Right lobe of liver (tissue), 6 donors: ENCODE measurements at regions not wholly inside any gene's neighbourhood (a gene's known extent, or its start where the extent isn't known, plus 50 kb on each side); places are given as distances from the start of the nearest gene placed in this dataset.
"Not testable (repeated sequence)": the region's sequence is repeated elsewhere in the genome, so short reads cannot be mapped to it uniquely, and the experiment has no call there.

Source experiments
- ATAC-seq, 4 donors: fragments of 200-7000 bp; cut with Tn5 transposase; one replicate each; pipeline ENCODE4 v1.9.1; 2020; ENCODE audit warnings: mild to moderate bottlenecking in 4 of 4, moderate library complexity in 4 of 4
- DNase-seq, 3 donors: peaks; one replicate each; pipeline ENCODE4 v3.0.0-alpha.2; 2020
- H3K27ac ChIP-seq, 3 donors: fragments of 200-600 bp; one replicate each; pipeline ENCODE4 v1.8.0; 2022
- H3K27me3 ChIP-seq, 2 donors: fragments of 200-600 bp; one replicate each; pipeline ENCODE4 v1.8.0; 2022
- H3K36me3 ChIP-seq, 4 donors: fragments of 200-600 bp; sonication (generic) in 1 of 4; one replicate each; pipeline versions ENCODE4 v1.5.1 to v1.8.0; 2017 to 2022; ENCODE audit warnings: control low read depth in 1 of 4
- H3K4me1 ChIP-seq, 4 donors: fragments of 200-600 bp; sonication (generic) in 1 of 4; one replicate each; pipeline versions ENCODE4 v1.5.1 to v1.8.0; 2017 to 2022; ENCODE audit warnings: control low read depth in 1 of 4
- H3K4me3 ChIP-seq, 3 donors: fragments of 200-600 bp; one replicate each; pipeline ENCODE4 v1.8.0; 2022
- H3K9me3 ChIP-seq, 4 donors: fragments of 200-600 bp; sonication (generic) in 1 of 4; one replicate each; pipeline versions ENCODE4 v1.5.1 to v1.8.0; 2017 to 2022; ENCODE audit warnings: control low read depth in 1 of 4
- CTCF ChIP-seq, 4 donors: fragments of 200-600 bp in 3 of 4; fragments of 450-650 bp in 1 of 4; IDR thresholded peaks; one replicate each; pipeline versions ENCODE4 v1.5.1 to v1.8.0; 2016 to 2022; ENCODE audit warnings: antibody characterized with exemption in 4 of 4, mild to moderate bottlenecking in 2 of 4
- POLR2A ChIP-seq: fragments of 450-650 bp; IDR thresholded peaks from one replicate; pipeline ENCODE4 v1.6.1; 2017; ENCODE audit warnings: antibody characterized with exemption, mild to moderate bottlenecking
- WGBS: methylation state at CpG from one replicate; pipeline ENCODE4 v1.1.6; 2018; ENCODE audit warnings: low coverage, low lambda C conversion rate; ENCODE audit not compliant: insufficient coverage; ENCODE audit errors: missing lambda C conversion rate; 5-methylcytosine and 5-hydroxymethylcytosine counted together
- intact Hi-C, 2 donors: fragments of 100-400 bp; cut with DNase I; formaldehyde crosslinking; loops; one replicate each; pipeline versions ENCODE4 v1.11.2 to v1.14.1; 2022
- donor health status: DM: no; HTN: yes; CAD: no.
- donor health status: DM: no; HTN: no; CAD: no.
- donor health status: DM: no; HTN: no; CAD: no.
- donor health status: DM: no; HTN: yes; CAD: no.
- donor health status: DM: no; HTN: yes; CAD: no.

GRCh38 chr14:105646175-105646574, 119.8 kb downstream of the TMEM121 start:
- Histone ChIP-seq H3K36me3 (no peaks in the 10 kb centered on the region), H3K4me3 (no peak overlapping the region), H3K9me3 (no peaks in the 10 kb centered on the region), H3K27ac (no peak overlapping the region), H3K4me1 (peaks cover 0 to 3% (median 0%) of the 10 kb centered on the region in 4 donors), H3K27me3 (no peaks in the 10 kb centered on the region)
- no CpG with 5 or more reads among the region's 5 CpGs for WGBS
- no peak for TF ChIP-seq POLR2A
- TF ChIP-seq CTCF (IDR thresholded peaks at IDR 0.05) = no peak
- peak; percentile 88 to 94 (median 90) for ATAC-seq
- peak; percentile 76 to 93 (median 82) for DNase-seq
- intact Hi-C loops = no loop called here

GRCh38 chr14:105646711-105647281, 120.4 kb downstream of the TMEM121 start:
- H3K27ac ChIP-seq, H3K27me3 ChIP-seq, intact Hi-C loops, ATAC-seq, H3K36me3 ChIP-seq, H3K4me3 ChIP-seq, H3K9me3 ChIP-seq, H3K4me1 ChIP-seq: not testable (repeated sequence)
- 56% methylated on average over 7 of the region's 7 CpGs for WGBS
- peak in 1 of 3 donors; percentile 27 for DNase-seq

- WGBS = 65% methylated on average over 6 of the region's 7 CpGs
- intact Hi-C loops = not testable (repeated sequence)
Measured at GRCh38 chr14:105647426-105647783, 121.0 kb downstream of the TMEM121 start.

GRCh38 chr14:105647784-105648608, 121.6 kb downstream of the TMEM121 start:
- ATAC-seq (no peak), DNase-seq (no peak)
- no peaks in the 10 kb centered on the region for H3K9me3 ChIP-seq
- 58% methylated on average over 7 of the region's 30 CpGs for WGBS
- no peaks in the 10 kb centered on the region for H3K36me3 ChIP-seq
- H3K4me1 ChIP-seq = peaks cover 0 to 3% (median 0%) of the 10 kb centered on the region in 4 donors
- no peak overlapping the region for H3K4me3 ChIP-seq
- no peak overlapping the region for H3K27ac ChIP-seq
- H3K27me3 ChIP-seq = no peaks in the 10 kb centered on the region
- TF ChIP-seq CTCF (IDR thresholded peaks at IDR 0.05) (no peak), POLR2A (no peak)
- intact Hi-C loops = no loop called here

More at GRCh38 chr14:105647426-105647783, 121.0 kb downstream of the TMEM121 start:
- not testable (repeated sequence) for H3K9me3 ChIP-seq, H3K36me3 ChIP-seq, H3K27ac ChIP-seq, H3K4me1 ChIP-seq, H3K4me3 ChIP-seq, H3K27me3 ChIP-seq
- ATAC-seq = peak in 1 of 4 donors; percentile 27
- peak in 1 of 3 donors; percentile 54 for DNase-seq

- H3K4me3 ChIP-seq, H3K4me1 ChIP-seq, H3K27me3 ChIP-seq, intact Hi-C loops, H3K9me3 ChIP-seq, H3K36me3 ChIP-seq, H3K27ac ChIP-seq: not testable (repeated sequence)
- ATAC-seq (peak; percentile 8 to 51 (median 42)), DNase-seq (peak; percentile 69 to 84 (median 83))
- WGBS = 67% methylated on average over 4 of the region's 13 CpGs
Measured at GRCh38 chr14:105648609-105649535, 122.5 kb downstream of the TMEM121 start.

GRCh38 chr14:105652317-105652716, 125.9 kb downstream of the TMEM121 start:
- H3K9me3 ChIP-seq, H3K27me3 ChIP-seq, H3K4me3 ChIP-seq, H3K27ac ChIP-seq, ATAC-seq, H3K4me1 ChIP-seq, H3K36me3 ChIP-seq, DNase-seq, intact Hi-C loops: not testable (repeated sequence)
- no CpG with 5 or more reads among the region's 8 CpGs for WGBS

- no CpG with 5 or more reads among the region's 9 CpGs for WGBS
- H3K27me3 ChIP-seq, H3K9me3 ChIP-seq, H3K36me3 ChIP-seq, H3K4me3 ChIP-seq, H3K27ac ChIP-seq, DNase-seq, intact Hi-C loops, H3K4me1 ChIP-seq: not testable (repeated sequence)
- ATAC-seq = peak in 1 of 4 donors; percentile 19
Measured at GRCh38 chr14:105653921-105654320, 127.5 kb downstream of the TMEM121 start.

- intact Hi-C loops, H3K9me3 ChIP-seq, H3K27me3 ChIP-seq, H3K36me3 ChIP-seq, DNase-seq, H3K4me3 ChIP-seq: not testable (repeated sequence)
- Histone ChIP-seq H3K27ac (peak overlapping the region in 1 of 3 donors; percentile 27), H3K4me1 (peaks cover 0 to 11% (median 1%) of the 10 kb centered on the region in 4 donors)
- 21% methylated on average over 2 of the region's 2 CpGs for WGBS
- ATAC-seq = peak in 2 of 4 donors; percentile 27 to 58
Measured at GRCh38 chr14:105659255-105659654, 132.9 kb downstream of the TMEM121 start.
